ENCODE measurements at regions not wholly inside any gene's neighbourhood (a gene's known extent, or its start where the extent isn't known, plus 50 kb on each side); places are given as distances from the start of the nearest gene placed in this dataset.
"Not testable (repeated sequence)": the region's sequence is repeated elsewhere in the genome, so short reads cannot be mapped to it uniquely, and the experiment has no call there.

- not testable (repeated sequence) for H3K36me3 Mint-ChIP-seq (ENCODE audit: low read depth); H3K27me3 Mint-ChIP-seq (ENCODE audit: low read depth); H3K27ac Mint-ChIP-seq; H3K4me1 Mint-ChIP-seq (ENCODE audit: low read depth); H3K9me3 Mint-ChIP-seq; H3K4me3 Mint-ChIP-seq; DNase-seq (ENCODE audit: low spot score)
Observed at GRCh38 chr20:30586178-30586577, 671.3 kb upstream of the DEFB115 start.

GRCh38 chr20:30593572-30593971 is 663.9 kb upstream of the DEFB115 start:
- no peak for DNase-seq (ENCODE audit: low spot score)
- Mint-ChIP-seq H3K27me3 (ENCODE audit: low read depth) (no peaks in the 10 kb centered on the region), H3K27ac (no peak overlapping the region), H3K9me3 (peaks cover 10% of the 10 kb centered on the region), H3K4me3 (no peak overlapping the region), H3K4me1 (ENCODE audit: low read depth) (no peaks in the 10 kb centered on the region), H3K36me3 (ENCODE audit: low read depth) (no peaks in the 10 kb centered on the region)

GRCh38 chr20:30594112-30594511 is 663.4 kb upstream of the DEFB115 start:
- no peaks in the 10 kb centered on the region for H3K4me1 Mint-ChIP-seq (ENCODE audit: low read depth)

GRCh38 chr20:30595698-30596097 is 661.8 kb upstream of the DEFB115 start:
- Mint-ChIP-seq H3K4me1 (ENCODE audit: low read depth) (no peaks in the 10 kb centered on the region), H3K9me3 (peaks cover 10% of the 10 kb centered on the region), H3K27me3 (ENCODE audit: low read depth) (no peaks in the 10 kb centered on the region), H3K4me3 (no peak overlapping the region), H3K27ac (no peak overlapping the region), H3K36me3 (ENCODE audit: low read depth) (no peaks in the 10 kb centered on the region)
- no peak for DNase-seq (ENCODE audit: low spot score)

More at GRCh38 chr20:30594112-30594511, 663.4 kb upstream of the DEFB115 start:
- DNase-seq (ENCODE audit: low spot score), result no peak
- H3K27ac Mint-ChIP-seq, result no peak overlapping the region
- H3K9me3 Mint-ChIP-seq, result peaks cover 10% of the 10 kb centered on the region
- H3K4me3 Mint-ChIP-seq, result no peak overlapping the region
- H3K36me3 Mint-ChIP-seq (ENCODE audit: low read depth), result no peaks in the 10 kb centered on the region
- no peaks in the 10 kb centered on the region for H3K27me3 Mint-ChIP-seq (ENCODE audit: low read depth)

- H3K4me3 Mint-ChIP-seq; H3K27me3 Mint-ChIP-seq (ENCODE audit: low read depth); DNase-seq (ENCODE audit: low spot score); H3K4me1 Mint-ChIP-seq (ENCODE audit: low read depth); H3K27ac Mint-ChIP-seq; H3K36me3 Mint-ChIP-seq (ENCODE audit: low read depth): not testable (repeated sequence)
- H3K9me3 Mint-ChIP-seq, result peaks cover 11% of the 10 kb centered on the region
Observed at GRCh38 chr20:30597429-30597828, 660.0 kb upstream of the DEFB115 start.

- peaks cover 11% of the 10 kb centered on the region for H3K9me3 Mint-ChIP-seq
- no peaks in the 10 kb centered on the region for H3K27me3 Mint-ChIP-seq (ENCODE audit: low read depth)
- H3K4me1 Mint-ChIP-seq (ENCODE audit: low read depth), result no peaks in the 10 kb centered on the region
Observed at GRCh38 chr20:30598460-30599230, 658.8 kb upstream of the DEFB115 start.

GRCh38 chr20:30599990-30600389 is 657.5 kb upstream of the DEFB115 start:
- H3K36me3 Mint-ChIP-seq (ENCODE audit: low read depth), result no peaks in the 10 kb centered on the region
- H3K4me1 Mint-ChIP-seq (ENCODE audit: low read depth), result no peaks in the 10 kb centered on the region
- no peak overlapping the region for H3K27ac Mint-ChIP-seq
- no peaks in the 10 kb centered on the region for H3K27me3 Mint-ChIP-seq (ENCODE audit: low read depth)
- no peak for DNase-seq (ENCODE audit: low spot score)
- peaks cover 20% of the 10 kb centered on the region for H3K9me3 Mint-ChIP-seq
- no peak overlapping the region for H3K4me3 Mint-ChIP-seq

More at GRCh38 chr20:30598460-30599230, 658.8 kb upstream of the DEFB115 start:
- Mint-ChIP-seq H3K36me3 (ENCODE audit: low read depth) (no peaks in the 10 kb centered on the region), H3K27ac (no peak overlapping the region), H3K4me3 (no peak overlapping the region)
- no peak for DNase-seq (ENCODE audit: low spot score)

GRCh38 chr20:30601974-30602373 is 655.5 kb upstream of the DEFB115 start:
- H3K4me1 Mint-ChIP-seq (ENCODE audit: low read depth), result no peaks in the 10 kb centered on the region
- no peaks in the 10 kb centered on the region for H3K27me3 Mint-ChIP-seq (ENCODE audit: low read depth)
- no peak overlapping the region for H3K27ac Mint-ChIP-seq
- H3K4me3 Mint-ChIP-seq, result no peak overlapping the region
- H3K9me3 Mint-ChIP-seq, result peaks cover 30% of the 10 kb centered on the region
- no peaks in the 10 kb centered on the region for H3K36me3 Mint-ChIP-seq (ENCODE audit: low read depth)
- no peak for DNase-seq (ENCODE audit: low spot score)

GRCh38 chr20:30602424-30602823 is 655.0 kb upstream of the DEFB115 start:
- Mint-ChIP-seq H3K4me1 (ENCODE audit: low read depth) (no peaks in the 10 kb centered on the region), H3K27me3 (ENCODE audit: low read depth) (no peaks in the 10 kb centered on the region), H3K27ac (no peak overlapping the region), H3K36me3 (ENCODE audit: low read depth) (no peaks in the 10 kb centered on the region), H3K4me3 (no peak overlapping the region), H3K9me3 (peaks cover 31% of the 10 kb centered on the region)
- DNase-seq (ENCODE audit: low spot score), result no peak

GRCh38 chr20:30606990-30607389 is 650.5 kb upstream of the DEFB115 start:
- no peak overlapping the region for H3K27ac Mint-ChIP-seq
- H3K4me3 Mint-ChIP-seq, result no peak overlapping the region
- H3K9me3 Mint-ChIP-seq, result peaks cover 39% of the 10 kb centered on the region
- H3K27me3 Mint-ChIP-seq (ENCODE audit: low read depth), result no peaks in the 10 kb centered on the region
- no peaks in the 10 kb centered on the region for H3K4me1 Mint-ChIP-seq (ENCODE audit: low read depth)
- DNase-seq (ENCODE audit: low spot score), result no peak
- no peaks in the 10 kb centered on the region for H3K36me3 Mint-ChIP-seq (ENCODE audit: low read depth)

GRCh38 chr20:30610029-30610693 is 647.3 kb upstream of the DEFB115 start:
- Mint-ChIP-seq H3K36me3 (ENCODE audit: low read depth) (no peaks in the 10 kb centered on the region), H3K27me3 (ENCODE audit: low read depth) (no peaks in the 10 kb centered on the region), H3K4me3 (no peak overlapping the region), H3K4me1 (ENCODE audit: low read depth) (no peaks in the 10 kb centered on the region), H3K27ac (no peak overlapping the region), H3K9me3 (peaks cover 38% of the 10 kb centered on the region)
- DNase-seq (ENCODE audit: low spot score), result no peak

- peaks cover 38% of the 10 kb centered on the region for H3K9me3 Mint-ChIP-seq
- H3K4me1 Mint-ChIP-seq (ENCODE audit: low read depth), result no peaks in the 10 kb centered on the region
- H3K4me3 Mint-ChIP-seq, result no peak overlapping the region
- H3K36me3 Mint-ChIP-seq (ENCODE audit: low read depth), result no peaks in the 10 kb centered on the region
- no peak for DNase-seq (ENCODE audit: low spot score)
- H3K27ac Mint-ChIP-seq, result no peak overlapping the region
- no peaks in the 10 kb centered on the region for H3K27me3 Mint-ChIP-seq (ENCODE audit: low read depth)
Observed at GRCh38 chr20:30610751-30611150, 646.7 kb upstream of the DEFB115 start.

GRCh38 chr20:30611239-30611984 is 646.1 kb upstream of the DEFB115 start:
- H3K27me3 Mint-ChIP-seq (ENCODE audit: low read depth), result no peaks in the 10 kb centered on the region
- no peaks in the 10 kb centered on the region for H3K36me3 Mint-ChIP-seq (ENCODE audit: low read depth)
- H3K4me1 Mint-ChIP-seq (ENCODE audit: low read depth), result no peaks in the 10 kb centered on the region
- H3K4me3 Mint-ChIP-seq, result no peak overlapping the region
- H3K27ac Mint-ChIP-seq, result no peak overlapping the region
- H3K9me3 Mint-ChIP-seq, result peaks cover 31% of the 10 kb centered on the region
- no peak for DNase-seq (ENCODE audit: low spot score)

GRCh38 chr20:30612344-30612743 is 645.1 kb upstream of the DEFB115 start:
- no peaks in the 10 kb centered on the region for H3K27me3 Mint-ChIP-seq (ENCODE audit: low read depth)
- no peak overlapping the region for H3K4me3 Mint-ChIP-seq
- no peaks in the 10 kb centered on the region for H3K36me3 Mint-ChIP-seq (ENCODE audit: low read depth)
- H3K4me1 Mint-ChIP-seq (ENCODE audit: low read depth), result no peaks in the 10 kb centered on the region
- H3K9me3 Mint-ChIP-seq, result peaks cover 22% of the 10 kb centered on the region
- DNase-seq (ENCODE audit: low spot score), result no peak
- H3K27ac Mint-ChIP-seq, result no peak overlapping the region

Data from T-helper 2 cell treated with Interferon-gamma antibody and Interleukin-4, amounts not matched to agents 5 μg/mL and 100 μg/mL, for 36 hours (primary cell).